ENCODE measurements at regions not wholly inside any gene's neighbourhood (a gene's known extent, or its start where the extent isn't known, plus 50 kb on each side); places are given as distances from the start of the nearest gene placed in this dataset.
A peak's percentile ranks its signal among the peaks of the same experiment; 100 is the strongest.
"Not testable (repeated sequence)": the region's sequence is repeated elsewhere in the genome, so short reads cannot be mapped to it uniquely, and the experiment has no call there.

GRCh38 chr13:59398127-59398526, 765.6 kb downstream of the DIAPH3 start:
- TF ChIP-seq CTCF (IDR thresholded peaks at IDR 0.05; ENCODE audit: low read depth, low read length) = no peak
- no peak overlapping the region for H3K4me3 ChIP-seq (ENCODE audit: low read depth, low read length)
- DNase-seq (ENCODE audit: low read depth, low spot score) = no peak
- in situ Hi-C loops (cut with HindIII; ENCODE audit: low sequenced_read_pairs) = no loop called here

GRCh38 chr13:59398661-59399060, 765.1 kb downstream of the DIAPH3 start:
- no peak for TF ChIP-seq CTCF (IDR thresholded peaks at IDR 0.05; ENCODE audit: low read depth, low read length)
- DNase-seq (ENCODE audit: low read depth, low spot score) = no peak
- in situ Hi-C loops (cut with HindIII; ENCODE audit: low sequenced_read_pairs) = no loop called here
- H3K4me3 ChIP-seq (ENCODE audit: low read depth, low read length) = no peak overlapping the region

- no peak overlapping the region for H3K4me3 ChIP-seq (ENCODE audit: low read depth, low read length)
- no peak for TF ChIP-seq CTCF (IDR thresholded peaks at IDR 0.05; ENCODE audit: low read depth, low read length)
- in situ Hi-C loops (cut with HindIII; ENCODE audit: low sequenced_read_pairs) = no loop called here
- DNase-seq (ENCODE audit: low read depth, low spot score) = no peak
Observed at GRCh38 chr13:59399513-59399912, 764.2 kb downstream of the DIAPH3 start.

GRCh38 chr13:59404331-59404730, 759.4 kb downstream of the DIAPH3 start:
- DNase-seq (ENCODE audit: low read depth, low spot score) = no peak
- no peak overlapping the region for H3K4me3 ChIP-seq (ENCODE audit: low read depth, low read length)
- TF ChIP-seq CTCF (IDR thresholded peaks at IDR 0.05; ENCODE audit: low read depth, low read length) = no peak
- in situ Hi-C loops (cut with HindIII; ENCODE audit: low sequenced_read_pairs) = no loop called here

- H3K4me3 ChIP-seq (ENCODE audit: low read depth, low read length); in situ Hi-C loops (cut with HindIII; ENCODE audit: low sequenced_read_pairs); DNase-seq (ENCODE audit: low read depth, low spot score): not testable (repeated sequence)
Observed at GRCh38 chr13:59407251-59407650, 756.5 kb downstream of the DIAPH3 start.

GRCh38 chr13:59408738-59409137, 755.0 kb downstream of the DIAPH3 start:
- no peak for TF ChIP-seq CTCF (IDR thresholded peaks at IDR 0.05; ENCODE audit: low read depth, low read length)
- in situ Hi-C loops (cut with HindIII; ENCODE audit: low sequenced_read_pairs) = no loop called here
- DNase-seq (ENCODE audit: low read depth, low spot score) = no peak
- H3K4me3 ChIP-seq (ENCODE audit: low read depth, low read length) = no peak overlapping the region

- DNase-seq (ENCODE audit: low read depth, low spot score) = peak; percentile 57
- in situ Hi-C loops (cut with HindIII; ENCODE audit: low sequenced_read_pairs) = no loop called here
- no peak for TF ChIP-seq CTCF (IDR thresholded peaks at IDR 0.05; ENCODE audit: low read depth, low read length)
- H3K4me3 ChIP-seq (ENCODE audit: low read depth, low read length) = no peak overlapping the region
Observed at GRCh38 chr13:59409211-59409610, 754.5 kb downstream of the DIAPH3 start.
